ENCODE measurements at regions not wholly inside any gene's neighbourhood (a gene's known extent, or its start where the extent isn't known, plus 50 kb on each side); places are given as distances from the start of the nearest gene placed in this dataset.
A peak's percentile ranks its signal among the peaks of the same experiment; 100 is the strongest.

- no peak overlapping the region for H3K4me3 ChIP-seq (ENCODE audit: low read depth in 1 of 3, low read length in 3 of 3)
- no peak overlapping the region for H3K9ac ChIP-seq (ENCODE audit: low read depth in 1 of 2, low read length in 2 of 2)
- peak; percentile 16 for DNase-seq (ENCODE audit: low spot score)
- no peaks in the 10 kb centered on the region for H3K36me3 ChIP-seq (ENCODE audit: control insufficient read depth in 4 of 4, insufficient read depth in 3 of 4, low read depth in 1 of 4, low read length in 3 of 4)
- H3K27me3 ChIP-seq (ENCODE audit: control insufficient read depth in 4 of 4, insufficient read depth in 4 of 4, low read length in 3 of 4) = peaks cover 0 to 17% (median 8%) of the 10 kb centered on the region in 4 donors
- no peak for TF ChIP-seq ATF3 (IDR thresholded peaks at IDR 0.05)
- TF ChIP-seq REST (IDR thresholded peaks at IDR 0.05) = no peak
- no peak for TF ChIP-seq CTCF (IDR thresholded peaks at IDR 0.05; ENCODE audit: low read depth, low read length, missing input control)
- TF ChIP-seq SP1 (IDR thresholded peaks at IDR 0.05) = no peak
- TF ChIP-seq TAF1 (conservative IDR thresholded peaks at IDR 0.05) = no peak
- TF ChIP-seq FOXA2 (IDR thresholded peaks at IDR 0.05) = no peak
- TF ChIP-seq EGR1 (IDR thresholded peaks at IDR 0.05; ENCODE audit: low read depth in 2 of 2) = no peak
- TF ChIP-seq HNF4G (IDR thresholded peaks at IDR 0.05) = no peak
- no peak for TF ChIP-seq JUND (IDR thresholded peaks at IDR 0.05)
- TF ChIP-seq YY1 (IDR thresholded peaks at IDR 0.05) = no peak
- TF ChIP-seq FOXA1 (IDR thresholded peaks at IDR 0.05) = no peak
- no peak for TF ChIP-seq MAX (IDR thresholded peaks at IDR 0.05)
- TF ChIP-seq HNF4A (conservative IDR thresholded peaks at IDR 0.05) = no peak
- no peak overlapping the region for H3K27ac ChIP-seq (ENCODE audit: low read depth in 1 of 2, low read length in 2 of 2)
- 51% methylated on average over 7 of the region's 7 CpGs for WGBS
- no peaks in the 10 kb centered on the region for H3K4me1 ChIP-seq (ENCODE audit: control insufficient read depth in 4 of 4, insufficient read depth in 4 of 4, low read length in 3 of 4)
- H3K9me3 ChIP-seq (ENCODE audit: control insufficient read depth in 4 of 4, low read length in 3 of 4) = no peaks in the 10 kb centered on the region
Measured at GRCh38 chr17:77693776-77694175, 264.7 kb upstream of the TNRC6C start.

GRCh38 chr17:77694391-77695363, 263.8 kb upstream of the TNRC6C start:
- Histone ChIP-seq H3K36me3 (ENCODE audit: control insufficient read depth in 4 of 4, insufficient read depth in 3 of 4, low read depth in 1 of 4, low read length in 3 of 4) (no peaks in the 10 kb centered on the region), H3K27me3 (ENCODE audit: control insufficient read depth in 4 of 4, insufficient read depth in 4 of 4, low read length in 3 of 4) (peaks cover 0 to 20% (median 8%) of the 10 kb centered on the region in 4 donors), H3K27ac (ENCODE audit: low read depth in 1 of 2, low read length in 2 of 2) (no peak overlapping the region), H3K4me1 (ENCODE audit: control insufficient read depth in 4 of 4, insufficient read depth in 4 of 4, low read length in 3 of 4) (no peaks in the 10 kb centered on the region), H3K9me3 (ENCODE audit: control insufficient read depth in 4 of 4, low read length in 3 of 4) (no peaks in the 10 kb centered on the region), H3K9ac (ENCODE audit: low read depth in 1 of 2, low read length in 2 of 2) (no peak overlapping the region), H3K4me3 (ENCODE audit: low read depth in 1 of 3, low read length in 3 of 3) (no peak overlapping the region)
- WGBS = 75% methylated on average over 11 of the region's 11 CpGs
- DNase-seq (ENCODE audit: low spot score) = peak; percentile 12
- TF ChIP-seq EGR1 (IDR thresholded peaks at IDR 0.05; ENCODE audit: low read depth in 2 of 2) = no peak
- TF ChIP-seq RXRA (IDR thresholded peaks at IDR 0.05) = no peak
- TF ChIP-seq CTCF (IDR thresholded peaks at IDR 0.05; ENCODE audit: low read depth, low read length, missing input control) = no peak
- TF ChIP-seq NR2F2 (IDR thresholded peaks at IDR 0.05) = no peak
- no peak for TF ChIP-seq RAD21 (IDR thresholded peaks at IDR 0.05)
- TF ChIP-seq HNF4G (IDR thresholded peaks at IDR 0.05) = no peak
- TF ChIP-seq GABPA (IDR thresholded peaks at IDR 0.05 in 1 of 2, conservative IDR thresholded peaks at IDR 0.05 in 1 of 2) = no peak

Data from liver (tissue), 8 donors.